ENCODE measurements at regions not wholly inside any gene's neighbourhood (a gene's known extent, or its start where the extent isn't known, plus 50 kb on each side); places are given as distances from the start of the nearest gene placed in this dataset.

GRCh38 chr7:67550801-67551436 is 554.3 kb downstream of the TYW1 start:
- no peak for DNase-seq (ENCODE audit: insufficient read length, low spot score)
- no peak for TF ChIP-seq POLR2A (IDR thresholded peaks at IDR 0.05; ENCODE audit: low read depth, low read length)
- FAIRE-seq: no peak

GRCh38 chr7:67552738-67553137 is 556.1 kb downstream of the TYW1 start:
- DNase-seq (ENCODE audit: insufficient read length, low spot score) (no peak), FAIRE-seq (no peak)
- TF ChIP-seq POLR2A (IDR thresholded peaks at IDR 0.05; ENCODE audit: low read depth, low read length): no peak

- FAIRE-seq: no peak
- no peak for TF ChIP-seq POLR2A (IDR thresholded peaks at IDR 0.05; ENCODE audit: low read depth, low read length)
- DNase-seq (ENCODE audit: insufficient read length, low spot score): no peak
These were observed 556.7 kb downstream of the TYW1 start for GRCh38 chr7:67553378-67553777.

- DNase-seq (ENCODE audit: insufficient read length, low spot score) (no peak), FAIRE-seq (no peak)
- TF ChIP-seq POLR2A (IDR thresholded peaks at IDR 0.05; ENCODE audit: low read depth, low read length): no peak
These were observed 558.4 kb downstream of the TYW1 start for GRCh38 chr7:67554986-67555385.

- FAIRE-seq (no peak), DNase-seq (ENCODE audit: insufficient read length, low spot score) (no peak)
- TF ChIP-seq POLR2A (IDR thresholded peaks at IDR 0.05; ENCODE audit: low read depth, low read length): no peak
These were observed 568.3 kb downstream of the TYW1 start for GRCh38 chr7:67564959-67565358.

- no peak for TF ChIP-seq POLR2A (IDR thresholded peaks at IDR 0.05; ENCODE audit: low read depth, low read length)
- FAIRE-seq (no peak), DNase-seq (ENCODE audit: insufficient read length, low spot score) (no peak)
These were observed 569.5 kb downstream of the TYW1 start for GRCh38 chr7:67566101-67566500.

- no peak for TF ChIP-seq POLR2A (IDR thresholded peaks at IDR 0.05; ENCODE audit: low read depth, low read length)
- no peak for FAIRE-seq
- DNase-seq (ENCODE audit: insufficient read length, low spot score): no peak
These were observed 574.5 kb downstream of the TYW1 start for GRCh38 chr7:67571026-67571545.

- DNase-seq (ENCODE audit: insufficient read length, low spot score) (no peak), FAIRE-seq (no peak)
- TF ChIP-seq POLR2A (IDR thresholded peaks at IDR 0.05; ENCODE audit: low read depth, low read length): no peak
These were observed 577.0 kb downstream of the TYW1 start for GRCh38 chr7:67573639-67574038.

- DNase-seq (ENCODE audit: insufficient read length, low spot score): no peak
- TF ChIP-seq POLR2A (IDR thresholded peaks at IDR 0.05; ENCODE audit: low read depth, low read length): no peak
These were observed 592.0 kb downstream of the TYW1 start for GRCh38 chr7:67588631-67589030.

GRCh38 chr7:67589183-67589582 is 592.5 kb downstream of the TYW1 start:
- no peak for TF ChIP-seq POLR2A (IDR thresholded peaks at IDR 0.05; ENCODE audit: low read depth, low read length)
- FAIRE-seq: no peak

More at GRCh38 chr7:67588631-67589030, 592.0 kb downstream of the TYW1 start:
- FAIRE-seq: no peak

GRCh38 chr7:67590649-67591048 is 594.0 kb downstream of the TYW1 start:
- DNase-seq (ENCODE audit: insufficient read length, low spot score): no peak
- no peak for TF ChIP-seq POLR2A (IDR thresholded peaks at IDR 0.05; ENCODE audit: low read depth, low read length)
- no peak for FAIRE-seq

More at GRCh38 chr7:67589183-67589582, 592.5 kb downstream of the TYW1 start:
- DNase-seq (ENCODE audit: insufficient read length, low spot score): no peak

GRCh38 chr7:67593794-67594193 is 597.2 kb downstream of the TYW1 start:
- no peak for FAIRE-seq
- no peak for DNase-seq (ENCODE audit: insufficient read length, low spot score)
- no peak for TF ChIP-seq POLR2A (IDR thresholded peaks at IDR 0.05; ENCODE audit: low read depth, low read length)

GRCh38 chr7:67595431-67596180 is 599.0 kb downstream of the TYW1 start:
- TF ChIP-seq POLR2A (IDR thresholded peaks at IDR 0.05; ENCODE audit: low read depth, low read length): no peak
- FAIRE-seq: no peak

GRCh38 chr7:67597161-67597560 is 600.5 kb downstream of the TYW1 start:
- no peak for TF ChIP-seq POLR2A (IDR thresholded peaks at IDR 0.05; ENCODE audit: low read depth, low read length)
- FAIRE-seq: no peak
- DNase-seq (ENCODE audit: insufficient read length, low spot score): no peak

More at GRCh38 chr7:67595431-67596180, 599.0 kb downstream of the TYW1 start:
- no peak for DNase-seq (ENCODE audit: insufficient read length, low spot score)

GRCh38 chr7:67598469-67598868 is 601.8 kb downstream of the TYW1 start:
- FAIRE-seq (no peak), DNase-seq (ENCODE audit: insufficient read length, low spot score) (no peak)
- TF ChIP-seq POLR2A (IDR thresholded peaks at IDR 0.05; ENCODE audit: low read depth, low read length): no peak

Measured in H54 (cell line).